GM23248 (cell line): ENCODE measurements at regions not wholly inside any gene's neighbourhood (a gene's known extent, or its start where the extent isn't known, plus 50 kb on each side); places are given as distances from the start of the nearest gene placed in this dataset.
"Not testable (repeated sequence)": the region's sequence is repeated elsewhere in the genome, so short reads cannot be mapped to it uniquely, and the experiment has no call there.

Experiments used
- EZH2 ChIP-seq: fragments of 200-600 bp; sonication (generic); IDR thresholded peaks from 2 replicates; pipeline ENCODE4 v1.6.1; 2018; ENCODE audit warnings: antibody characterized with exemption, mild to moderate bottlenecking; ENCODE audit not compliant: insufficient read depth, poor library complexity, severe bottlenecking
- EZH2phosphoT487 ChIP-seq: fragments of 200-600 bp; sonication (generic); IDR thresholded peaks from 2 replicates; pipeline ENCODE4 v1.6.1; 2018; ENCODE audit warnings: antibody characterized with exemption, moderate library complexity, mild to moderate bottlenecking, low read depth; ENCODE audit not compliant: insufficient read depth

GRCh38 chr14:40629551-40630137 is 977.0 kb upstream of the LRFN5 start:
- not testable (repeated sequence) for TF ChIP-seq EZH2, EZH2phosphoT487
